Astrocyte (in vitro differentiated cells and primary cell): ENCODE measurements at regions not wholly inside any gene's neighbourhood (a gene's known extent, or its start where the extent isn't known, plus 50 kb on each side); places are given as distances from the start of the nearest gene placed in this dataset.

Experiments
- DNase-seq: peaks from one replicate; pipeline ENCODE4 v3.0.0-alpha.2; 2010; ENCODE audit warnings: low read depth
- FAIRE-seq: peaks from 2 replicates; lab custom pipeline; 2011; peaks lifted over from hg19 to GRCh38; lab: Jason Lieb, UNC
- H2AFZ ChIP-seq: 2 replicates; pipeline ENCODE4 v1.6.0; 2012; ENCODE audit warnings: low read depth, low read length, inconsistent platforms
- H3K27ac ChIP-seq: 2 replicates; pipeline ENCODE4 v1.5.1; 2011; ENCODE audit warnings: low read depth, low read length, inconsistent platforms
- H3K27me3 ChIP-seq: 2 replicates; pipeline ENCODE4 v1.6.0; 2011; ENCODE audit warnings: low read length, inconsistent platforms; ENCODE audit not compliant: insufficient read depth
- H3K36me3 ChIP-seq: 2 replicates; pipeline ENCODE4 v1.5.1; 2011; ENCODE audit warnings: low read length, inconsistent platforms; ENCODE audit not compliant: insufficient read depth
- H3K4me1 ChIP-seq: 2 replicates; pipeline ENCODE4 v1.5.1; 2011; ENCODE audit warnings: low read length, inconsistent platforms; ENCODE audit not compliant: insufficient read depth
- H3K4me2 ChIP-seq: 2 replicates; pipeline ENCODE4 v1.6.0; 2012; ENCODE audit warnings: low read length, inconsistent platforms
- H3K4me3 ChIP-seq: 2 replicates; pipeline ENCODE4 v1.5.1; 2011; ENCODE audit warnings: low read depth, mild to moderate bottlenecking, low read length, inconsistent platforms; ENCODE audit not compliant: insufficient read depth
- H3K79me2 ChIP-seq: 2 replicates; pipeline ENCODE4 v1.6.0; 2012; ENCODE audit warnings: mild to moderate bottlenecking, low read length, inconsistent platforms; ENCODE audit not compliant: insufficient read depth
- H3K9ac ChIP-seq: 2 replicates; pipeline ENCODE4 v1.6.0; 2012; ENCODE audit warnings: mild to moderate bottlenecking, low read length, inconsistent platforms
- H3K9me3 ChIP-seq: 2 replicates; pipeline ENCODE4 v1.5.1; 2012; ENCODE audit warnings: low read depth, mild to moderate bottlenecking, low read length, inconsistent platforms; ENCODE audit not compliant: insufficient read depth
- H4K20me1 ChIP-seq: 2 replicates; pipeline ENCODE4 v1.6.0; 2012; ENCODE audit warnings: low read length, inconsistent platforms; ENCODE audit not compliant: insufficient read depth
- H3K27ac Mint-ChIP-seq: one replicate; pipeline ENCODE4 v1.8.0; 2021; ENCODE audit warnings: mild to moderate bottlenecking, mixed read lengths; ENCODE audit not compliant: unreplicated experiment
- H3K27me3 Mint-ChIP-seq: one replicate; pipeline ENCODE4 v1.8.0; 2021; ENCODE audit warnings: low read depth, mixed read lengths; ENCODE audit not compliant: unreplicated experiment
- H3K36me3 Mint-ChIP-seq: one replicate; pipeline ENCODE4 v1.8.0; 2021; ENCODE audit warnings: low read depth, mixed read lengths; ENCODE audit not compliant: unreplicated experiment
- H3K4me1 Mint-ChIP-seq: one replicate; pipeline ENCODE4 v1.8.0; 2021; ENCODE audit warnings: low read depth, mixed read lengths; ENCODE audit not compliant: unreplicated experiment
- H3K4me3 Mint-ChIP-seq: one replicate; pipeline ENCODE4 v1.8.0; 2021; ENCODE audit warnings: mild to moderate bottlenecking, moderate library complexity, mixed read lengths; ENCODE audit not compliant: unreplicated experiment
- H3K9me3 Mint-ChIP-seq: one replicate; pipeline ENCODE4 v1.8.0; 2021; ENCODE audit warnings: mild to moderate bottlenecking, mixed read lengths; ENCODE audit not compliant: unreplicated experiment
- EZH2 ChIP-seq: IDR thresholded peaks from 2 replicates; pipeline ENCODE4 v1.6.1; 2012; ENCODE audit warnings: mild to moderate bottlenecking, low read length, inconsistent platforms; ENCODE audit not compliant: insufficient read depth
- TF ChIP-seq, protein P1 (sequence below): IDR thresholded peaks from 2 replicates; pipeline ENCODE4 v1.5.1; 2011; ENCODE audit warnings: low read depth, mild to moderate bottlenecking, inconsistent platforms, low read length, moderate library complexity; ENCODE audit not compliant: insufficient read depth

DNA sequence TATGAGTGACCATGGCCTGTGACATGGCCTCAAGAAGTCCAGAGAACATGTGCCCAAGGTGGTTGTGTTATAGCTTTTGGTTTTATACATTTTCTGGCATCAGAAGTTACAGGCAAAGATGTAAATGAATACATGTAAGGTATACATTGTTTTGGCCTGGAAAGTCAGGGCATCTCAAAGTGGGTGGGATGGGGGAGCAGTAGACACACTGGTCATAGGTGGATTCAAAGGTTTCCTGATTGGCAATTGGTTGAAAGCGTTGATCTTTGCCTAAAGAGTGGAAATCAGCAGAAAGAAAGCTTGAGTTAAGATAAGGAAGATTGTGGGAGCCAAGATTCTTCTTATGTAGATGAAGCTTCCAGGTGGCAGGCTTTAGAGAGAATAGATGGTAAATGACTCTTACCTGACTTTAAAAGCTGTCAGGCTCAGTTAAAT lies 62.1 kb upstream of the DYNAP start:
- H3K4me3 ChIP-seq, result no peak overlapping the region
- TF ChIP-seq, protein P1, sequence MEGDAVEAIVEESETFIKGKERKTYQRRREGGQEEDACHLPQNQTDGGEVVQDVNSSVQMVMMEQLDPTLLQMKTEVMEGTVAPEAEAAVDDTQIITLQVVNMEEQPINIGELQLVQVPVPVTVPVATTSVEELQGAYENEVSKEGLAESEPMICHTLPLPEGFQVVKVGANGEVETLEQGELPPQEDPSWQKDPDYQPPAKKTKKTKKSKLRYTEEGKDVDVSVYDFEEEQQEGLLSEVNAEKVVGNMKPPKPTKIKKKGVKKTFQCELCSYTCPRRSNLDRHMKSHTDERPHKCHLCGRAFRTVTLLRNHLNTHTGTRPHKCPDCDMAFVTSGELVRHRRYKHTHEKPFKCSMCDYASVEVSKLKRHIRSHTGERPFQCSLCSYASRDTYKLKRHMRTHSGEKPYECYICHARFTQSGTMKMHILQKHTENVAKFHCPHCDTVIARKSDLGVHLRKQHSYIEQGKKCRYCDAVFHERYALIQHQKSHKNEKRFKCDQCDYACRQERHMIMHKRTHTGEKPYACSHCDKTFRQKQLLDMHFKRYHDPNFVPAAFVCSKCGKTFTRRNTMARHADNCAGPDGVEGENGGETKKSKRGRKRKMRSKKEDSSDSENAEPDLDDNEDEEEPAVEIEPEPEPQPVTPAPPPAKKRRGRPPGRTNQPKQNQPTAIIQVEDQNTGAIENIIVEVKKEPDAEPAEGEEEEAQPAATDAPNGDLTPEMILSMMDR, result no peak
- TF ChIP-seq EZH2, result no peak
- Mint-ChIP-seq H3K4me1 (no peaks in the 10 kb centered on the region), H3K36me3 (no peaks in the 10 kb centered on the region), H3K27me3 (no peaks in the 10 kb centered on the region), H3K27ac (no peak overlapping the region), H3K4me3 (no peak overlapping the region), H3K9me3 (no peaks in the 10 kb centered on the region)
- no peaks in the 10 kb centered on the region for H3K36me3 ChIP-seq
- no peak overlapping the region for H3K9ac ChIP-seq
- DNase-seq, result no peak
- H3K27ac ChIP-seq, result no peak overlapping the region
- H4K20me1 ChIP-seq, result no peaks in the 10 kb centered on the region
- no peaks in the 10 kb centered on the region for H3K27me3 ChIP-seq
- H2AFZ ChIP-seq, result no peak overlapping the region
- no peaks in the 10 kb centered on the region for H3K4me1 ChIP-seq
- H3K4me2 ChIP-seq, result no peak overlapping the region
- H3K9me3 ChIP-seq, result no peaks in the 10 kb centered on the region
- no peaks in the 10 kb centered on the region for H3K79me2 ChIP-seq
- FAIRE-seq, result no peak

DNA sequence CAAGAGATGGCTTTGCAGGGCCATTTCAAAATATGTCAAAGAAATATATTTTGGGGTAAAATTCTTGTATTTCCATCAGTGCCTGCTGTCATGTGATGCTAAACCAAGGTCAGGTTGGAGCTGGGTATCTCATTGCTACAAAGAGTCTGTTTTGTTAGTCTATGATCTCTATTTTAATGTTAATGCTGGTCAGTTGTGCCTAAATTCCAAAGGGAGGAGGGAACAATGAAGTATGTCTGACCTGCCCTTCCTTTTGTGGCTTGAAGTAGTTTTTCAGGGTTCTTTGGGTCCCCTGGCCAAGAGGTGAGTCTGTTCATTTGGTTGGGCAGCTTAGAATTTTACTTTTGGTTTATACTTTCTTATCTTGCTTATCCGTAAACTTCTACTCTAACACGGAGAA lies 61.6 kb upstream of the DYNAP start:
- no peak overlapping the region for H3K27ac ChIP-seq
- no peak overlapping the region for H3K4me3 ChIP-seq
- H3K9me3 ChIP-seq, result no peaks in the 10 kb centered on the region
- DNase-seq (no peak), FAIRE-seq (no peak)
- TF ChIP-seq, protein P1, result no peak
- TF ChIP-seq EZH2, result no peak
- H2AFZ ChIP-seq, result no peak overlapping the region
- no peak overlapping the region for H3K4me2 ChIP-seq
- Mint-ChIP-seq H3K4me3 (no peak overlapping the region), H3K36me3 (no peaks in the 10 kb centered on the region), H3K9me3 (no peaks in the 10 kb centered on the region), H3K4me1 (no peaks in the 10 kb centered on the region), H3K27ac (no peak overlapping the region), H3K27me3 (no peaks in the 10 kb centered on the region)
- no peak overlapping the region for H3K9ac ChIP-seq
- no peaks in the 10 kb centered on the region for H3K36me3 ChIP-seq
- no peaks in the 10 kb centered on the region for H3K79me2 ChIP-seq
- H4K20me1 ChIP-seq, result no peaks in the 10 kb centered on the region
- H3K4me1 ChIP-seq, result no peaks in the 10 kb centered on the region
- H3K27me3 ChIP-seq, result no peaks in the 10 kb centered on the region

DNA sequence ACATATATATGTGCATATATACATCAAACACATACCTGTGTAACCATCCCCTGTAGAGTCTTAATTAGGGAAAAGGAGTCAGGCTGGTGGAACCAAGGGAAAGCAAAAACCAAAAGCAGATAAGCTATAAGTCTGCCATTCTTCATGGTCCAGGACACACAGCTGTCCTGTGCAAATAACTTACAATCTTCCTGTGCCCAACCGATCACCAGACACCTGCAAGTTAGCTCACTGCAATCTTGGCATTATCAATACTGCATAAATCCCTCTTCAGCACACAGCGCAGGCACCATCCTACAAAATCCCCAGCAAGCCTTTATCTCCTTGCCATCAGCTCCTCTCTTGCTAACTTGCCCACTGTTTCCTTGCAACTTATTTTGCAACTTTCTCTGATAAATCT lies 60.8 kb upstream of the DYNAP start:
- Mint-ChIP-seq H3K27me3 (no peaks in the 10 kb centered on the region), H3K27ac (no peak overlapping the region), H3K4me1 (no peaks in the 10 kb centered on the region), H3K36me3 (no peaks in the 10 kb centered on the region), H3K4me3 (no peak overlapping the region), H3K9me3 (no peaks in the 10 kb centered on the region)
- H3K4me1 ChIP-seq, result no peaks in the 10 kb centered on the region
- H2AFZ ChIP-seq, result no peak overlapping the region
- no peak overlapping the region for H3K4me3 ChIP-seq
- no peaks in the 10 kb centered on the region for H3K27me3 ChIP-seq
- H3K9me3 ChIP-seq, result no peaks in the 10 kb centered on the region
- TF ChIP-seq, protein P1, result no peak
- TF ChIP-seq EZH2, result no peak
- no peaks in the 10 kb centered on the region for H4K20me1 ChIP-seq
- DNase-seq, result no peak
- H3K79me2 ChIP-seq, result no peaks in the 10 kb centered on the region
- no peak overlapping the region for H3K9ac ChIP-seq
- no peak overlapping the region for H3K27ac ChIP-seq
- FAIRE-seq, result no peak
- no peaks in the 10 kb centered on the region for H3K36me3 ChIP-seq
- H3K4me2 ChIP-seq, result no peak overlapping the region
